GM12892 (cell line): ENCODE measurements at regions not wholly inside any gene's neighbourhood (a gene's known extent, or its start where the extent isn't known, plus 50 kb on each side); places are given as distances from the start of the nearest gene placed in this dataset.

ENCODE experiments used
- POLR2A ChIP-seq: IDR thresholded peaks from 2 replicates; pipeline ENCODE4 v1.6.1; 2011; ENCODE audit warnings: low read depth, low read length, control low read depth
- POLR2AphosphoS5 ChIP-seq: IDR thresholded peaks from 2 replicates; pipeline ENCODE4 v1.6.1; 2011; ENCODE audit warnings: low read depth, low read length, control low read depth
- TAF1 ChIP-seq: IDR thresholded peaks from 2 replicates; pipeline ENCODE4 v1.6.1; 2011; ENCODE audit warnings: low read depth, mild to moderate bottlenecking, control low read depth, low read length, borderline replicate concordance

DNA sequence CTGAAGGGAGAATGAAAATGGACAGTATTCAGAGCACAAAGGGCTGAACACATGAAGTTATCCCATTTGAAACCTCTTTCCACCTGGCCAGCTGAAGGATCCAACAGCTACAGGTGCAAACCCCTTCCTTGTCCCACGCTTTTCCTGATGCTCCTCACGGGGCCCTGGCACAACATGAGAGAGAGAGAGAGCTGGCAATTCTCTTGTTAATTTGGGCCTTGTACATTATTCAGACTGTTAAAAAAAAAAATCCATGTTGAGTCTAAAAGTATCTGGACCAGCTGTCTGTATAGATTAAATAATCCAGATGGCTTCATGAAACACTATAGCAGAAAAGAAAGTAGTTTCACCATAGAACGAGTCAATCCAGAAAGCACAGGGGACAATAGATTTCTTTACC lies 74.1 kb downstream of the HMHB1 start:
- TF ChIP-seq POLR2A = no peak
- TF ChIP-seq TAF1 = no peak
- TF ChIP-seq POLR2AphosphoS5 = no peak
